Nephron progenitor cell (in vitro differentiated cells): ENCODE measurements at regions not wholly inside any gene's neighbourhood (a gene's known extent, or its start where the extent isn't known, plus 50 kb on each side); places are given as distances from the start of the nearest gene placed in this dataset.

Experiments used
- DNase-seq: peaks from one replicate; pipeline ENCODE4 v3.0.0; 2021
- H3K27ac Mint-ChIP-seq: 2 replicates; pipeline ENCODE4 v1.8.0; 2021; ENCODE audit warnings: mild to moderate bottlenecking, moderate library complexity, mixed read lengths
- H3K27me3 Mint-ChIP-seq: 2 replicates; pipeline ENCODE4 v1.8.0; 2021; ENCODE audit warnings: mild to moderate bottlenecking, low read depth, mixed read lengths; ENCODE audit not compliant: poor library complexity
- H3K36me3 Mint-ChIP-seq: 2 replicates; pipeline ENCODE4 v1.8.0; 2021; ENCODE audit warnings: low read depth, mixed read lengths
- H3K4me1 Mint-ChIP-seq: 2 replicates; pipeline ENCODE4 v1.8.0; 2021; ENCODE audit warnings: mixed read lengths
- H3K4me3 Mint-ChIP-seq: 2 replicates; pipeline ENCODE4 v1.8.0; 2021; ENCODE audit warnings: mild to moderate bottlenecking, moderate library complexity, mixed read lengths
- H3K9me3 Mint-ChIP-seq: 2 replicates; pipeline ENCODE4 v1.8.0; 2021; ENCODE audit warnings: mild to moderate bottlenecking, moderate library complexity, mixed read lengths
- TF ChIP-seq, protein P1 (sequence below): fragments of 200-600 bp; sonication (generic); IDR thresholded peaks from 2 replicates; pipeline ENCODE4 v1.5.0; 2021; ENCODE audit warnings: antibody characterized with exemption

DNA sequence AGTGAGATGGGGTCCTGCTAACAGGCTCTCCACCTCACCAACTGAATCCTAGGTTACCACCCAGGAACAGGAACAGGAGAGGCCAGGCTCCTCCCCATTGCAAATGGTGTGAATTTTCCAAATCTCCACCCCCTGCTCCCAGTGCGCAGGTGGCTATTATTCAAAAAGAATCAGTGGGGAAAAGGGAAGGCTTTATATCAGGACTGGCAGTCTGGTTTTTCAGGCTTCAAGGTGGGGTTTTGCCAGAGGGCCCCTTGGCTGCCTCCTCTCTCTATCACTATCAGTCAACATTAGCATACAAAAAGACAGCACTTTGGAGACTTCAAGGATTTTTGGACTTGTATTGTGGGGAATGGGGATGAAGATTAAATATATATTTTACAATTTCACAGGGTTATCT lies 1817.6 kb upstream of the C9orf72 start:
- TF ChIP-seq, protein P1, sequence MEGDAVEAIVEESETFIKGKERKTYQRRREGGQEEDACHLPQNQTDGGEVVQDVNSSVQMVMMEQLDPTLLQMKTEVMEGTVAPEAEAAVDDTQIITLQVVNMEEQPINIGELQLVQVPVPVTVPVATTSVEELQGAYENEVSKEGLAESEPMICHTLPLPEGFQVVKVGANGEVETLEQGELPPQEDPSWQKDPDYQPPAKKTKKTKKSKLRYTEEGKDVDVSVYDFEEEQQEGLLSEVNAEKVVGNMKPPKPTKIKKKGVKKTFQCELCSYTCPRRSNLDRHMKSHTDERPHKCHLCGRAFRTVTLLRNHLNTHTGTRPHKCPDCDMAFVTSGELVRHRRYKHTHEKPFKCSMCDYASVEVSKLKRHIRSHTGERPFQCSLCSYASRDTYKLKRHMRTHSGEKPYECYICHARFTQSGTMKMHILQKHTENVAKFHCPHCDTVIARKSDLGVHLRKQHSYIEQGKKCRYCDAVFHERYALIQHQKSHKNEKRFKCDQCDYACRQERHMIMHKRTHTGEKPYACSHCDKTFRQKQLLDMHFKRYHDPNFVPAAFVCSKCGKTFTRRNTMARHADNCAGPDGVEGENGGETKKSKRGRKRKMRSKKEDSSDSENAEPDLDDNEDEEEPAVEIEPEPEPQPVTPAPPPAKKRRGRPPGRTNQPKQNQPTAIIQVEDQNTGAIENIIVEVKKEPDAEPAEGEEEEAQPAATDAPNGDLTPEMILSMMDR, result no peak
- DNase-seq, result no peak
- Mint-ChIP-seq H3K27ac (no peak overlapping the region), H3K9me3 (no peaks in the 10 kb centered on the region), H3K4me1 (no peaks in the 10 kb centered on the region), H3K36me3 (no peaks in the 10 kb centered on the region), H3K4me3 (no peak overlapping the region), H3K27me3 (no peaks in the 10 kb centered on the region)

DNA sequence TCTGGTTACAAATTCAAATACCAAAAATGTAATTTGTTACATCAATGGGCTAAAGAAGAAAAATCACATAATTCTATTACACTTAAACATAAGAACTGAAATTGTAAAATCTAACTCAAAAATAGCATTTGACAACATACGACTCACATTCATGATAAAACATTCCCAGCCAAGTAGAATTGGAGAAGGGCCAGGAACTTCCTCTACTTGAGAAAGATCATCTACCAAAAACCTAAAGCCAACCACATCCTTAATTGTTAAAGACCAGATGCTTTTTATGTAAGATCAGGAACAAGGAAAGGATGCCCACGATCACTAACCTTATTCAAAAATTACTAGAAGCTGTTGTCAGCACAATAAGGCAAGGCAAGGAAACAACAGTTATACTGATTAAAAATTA lies 1819.8 kb upstream of the C9orf72 start:
- TF ChIP-seq, protein P1, result no peak
- H3K4me1 Mint-ChIP-seq, result no peaks in the 10 kb centered on the region

DNA sequence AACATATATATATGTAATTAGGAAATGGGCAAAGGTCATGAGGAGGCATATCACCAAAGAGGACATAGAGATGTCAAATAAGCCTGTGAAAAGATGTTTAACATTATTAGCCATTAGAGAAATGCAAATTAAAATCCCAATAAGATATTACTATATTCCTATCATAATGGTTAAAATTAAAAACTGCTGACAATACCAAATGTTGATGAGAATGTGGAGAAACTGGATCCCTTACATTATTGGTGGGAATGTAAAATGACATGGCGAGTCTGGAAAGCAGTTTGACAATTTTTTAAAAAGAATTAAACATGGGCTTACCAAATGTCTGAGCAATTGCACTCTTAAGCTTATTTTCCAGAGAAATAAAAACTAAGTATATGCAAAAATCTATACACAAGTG lies 1821.6 kb upstream of the C9orf72 start:
- no peaks in the 10 kb centered on the region for H3K4me1 Mint-ChIP-seq
- H3K27me3 Mint-ChIP-seq, result no peaks in the 10 kb centered on the region
- H3K27ac Mint-ChIP-seq, result no peak overlapping the region
- no peak for DNase-seq
- H3K9me3 Mint-ChIP-seq, result no peaks in the 10 kb centered on the region
- H3K4me3 Mint-ChIP-seq, result no peak overlapping the region
- H3K36me3 Mint-ChIP-seq, result no peaks in the 10 kb centered on the region
- TF ChIP-seq, protein P1, result no peak

More for the DNA sequence above, 1819.8 kb upstream of the C9orf72 start:
- H3K27ac Mint-ChIP-seq, result no peak overlapping the region
- H3K9me3 Mint-ChIP-seq, result no peaks in the 10 kb centered on the region
- H3K4me3 Mint-ChIP-seq, result no peak overlapping the region
- DNase-seq, result no peak
- no peaks in the 10 kb centered on the region for H3K36me3 Mint-ChIP-seq
- no peaks in the 10 kb centered on the region for H3K27me3 Mint-ChIP-seq

DNA sequence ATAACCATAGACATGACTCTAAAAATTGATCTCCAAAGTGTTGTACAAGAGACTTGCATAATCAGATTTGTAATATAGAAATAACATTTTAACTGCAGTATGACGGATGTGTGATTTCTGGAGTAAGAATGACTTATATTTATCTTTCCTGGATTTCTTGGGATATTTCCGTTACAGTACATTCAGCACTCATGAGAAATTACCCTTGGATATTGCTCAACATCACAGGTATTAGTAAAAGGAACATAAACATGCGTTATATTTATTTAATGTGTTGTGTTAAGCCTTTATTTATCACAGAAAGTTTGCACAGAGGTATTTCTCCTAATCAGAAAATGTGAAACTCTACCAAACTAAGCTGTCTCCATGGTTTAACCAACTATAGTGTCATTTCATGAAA lies 1823.9 kb upstream of the C9orf72 start:
- TF ChIP-seq, protein P1, result no peak
- Mint-ChIP-seq H3K4me3 (no peak overlapping the region), H3K4me1 (no peaks in the 10 kb centered on the region), H3K27me3 (no peaks in the 10 kb centered on the region), H3K27ac (no peak overlapping the region), H3K9me3 (no peaks in the 10 kb centered on the region), H3K36me3 (no peaks in the 10 kb centered on the region)
- no peak for DNase-seq

DNA sequence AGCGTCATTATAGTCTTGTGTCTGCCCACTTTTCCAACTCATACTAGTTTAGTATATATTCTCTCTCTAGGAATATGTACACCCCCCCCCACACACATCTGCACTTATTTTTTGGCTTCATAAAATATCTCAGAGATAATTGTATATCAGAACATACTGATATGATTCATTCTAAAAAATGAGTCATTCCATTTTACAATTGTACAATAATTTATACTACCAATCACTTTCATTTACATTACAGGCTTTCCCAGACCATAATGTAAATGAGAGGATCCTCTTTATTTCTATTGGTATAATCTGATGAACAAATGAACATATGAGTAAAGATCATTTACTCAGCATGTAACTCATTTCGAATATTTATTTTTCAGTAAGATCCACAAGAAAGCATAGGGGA lies 1842.9 kb upstream of the C9orf72 start:
- Mint-ChIP-seq H3K36me3 (no peaks in the 10 kb centered on the region), H3K4me1 (no peaks in the 10 kb centered on the region)

DNA sequence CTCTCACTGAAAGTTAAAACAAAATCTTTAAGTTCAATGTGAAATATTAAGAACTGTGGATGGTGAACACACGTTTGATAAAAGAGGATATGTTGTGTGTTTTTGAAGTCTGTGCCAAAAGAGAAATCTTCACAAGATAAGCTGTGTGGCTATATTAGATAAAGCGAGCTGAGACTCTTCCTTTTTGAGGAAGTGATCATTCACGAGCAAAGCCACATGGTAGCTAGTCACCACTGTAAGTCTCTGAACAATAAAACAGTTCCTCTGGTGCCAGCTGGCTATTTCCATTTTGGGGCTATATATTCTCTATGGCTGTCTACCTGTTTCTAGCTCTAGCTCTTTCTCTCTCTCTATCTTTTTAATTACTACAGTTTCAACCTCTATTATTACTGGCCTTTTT lies 1849.2 kb upstream of the C9orf72 start:
- Mint-ChIP-seq H3K27me3 (no peaks in the 10 kb centered on the region), H3K4me1 (no peaks in the 10 kb centered on the region), H3K27ac (no peak overlapping the region), H3K9me3 (no peaks in the 10 kb centered on the region), H3K4me3 (no peak overlapping the region), H3K36me3 (no peaks in the 10 kb centered on the region)
- no peak for DNase-seq
- TF ChIP-seq, protein P1, result no peak

More for the DNA sequence above, 1842.9 kb upstream of the C9orf72 start:
- H3K4me3 Mint-ChIP-seq, result no peak overlapping the region
- no peak overlapping the region for H3K27ac Mint-ChIP-seq
- no peaks in the 10 kb centered on the region for H3K9me3 Mint-ChIP-seq
- TF ChIP-seq, protein P1, result no peak
- no peak for DNase-seq
- H3K27me3 Mint-ChIP-seq, result no peaks in the 10 kb centered on the region
